ENCODE measurements at regions not wholly inside any gene's neighbourhood (a gene's known extent, or its start where the extent isn't known, plus 50 kb on each side); places are given as distances from the start of the nearest gene placed in this dataset.

DNA sequence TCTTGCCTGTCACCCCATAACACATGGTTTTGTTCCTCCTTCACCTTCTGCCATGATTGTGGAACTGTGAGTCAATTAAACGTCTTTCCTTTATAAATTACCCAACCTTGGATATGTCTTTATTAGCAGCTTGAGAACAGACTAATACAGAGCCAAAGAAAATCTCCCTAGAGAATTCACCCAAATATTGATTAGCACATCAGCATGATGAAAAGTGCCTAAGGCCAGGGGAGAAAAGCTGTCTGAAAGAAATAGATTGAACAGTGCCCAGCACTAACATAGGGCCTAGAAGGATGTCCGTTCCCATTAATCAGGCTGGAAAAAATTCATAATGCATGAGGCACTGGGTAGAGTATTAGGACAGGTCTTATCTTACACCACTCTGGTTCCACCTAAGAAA is 111.9 kb upstream of the CALN1 start:
- TF ChIP-seq, protein P1, sequence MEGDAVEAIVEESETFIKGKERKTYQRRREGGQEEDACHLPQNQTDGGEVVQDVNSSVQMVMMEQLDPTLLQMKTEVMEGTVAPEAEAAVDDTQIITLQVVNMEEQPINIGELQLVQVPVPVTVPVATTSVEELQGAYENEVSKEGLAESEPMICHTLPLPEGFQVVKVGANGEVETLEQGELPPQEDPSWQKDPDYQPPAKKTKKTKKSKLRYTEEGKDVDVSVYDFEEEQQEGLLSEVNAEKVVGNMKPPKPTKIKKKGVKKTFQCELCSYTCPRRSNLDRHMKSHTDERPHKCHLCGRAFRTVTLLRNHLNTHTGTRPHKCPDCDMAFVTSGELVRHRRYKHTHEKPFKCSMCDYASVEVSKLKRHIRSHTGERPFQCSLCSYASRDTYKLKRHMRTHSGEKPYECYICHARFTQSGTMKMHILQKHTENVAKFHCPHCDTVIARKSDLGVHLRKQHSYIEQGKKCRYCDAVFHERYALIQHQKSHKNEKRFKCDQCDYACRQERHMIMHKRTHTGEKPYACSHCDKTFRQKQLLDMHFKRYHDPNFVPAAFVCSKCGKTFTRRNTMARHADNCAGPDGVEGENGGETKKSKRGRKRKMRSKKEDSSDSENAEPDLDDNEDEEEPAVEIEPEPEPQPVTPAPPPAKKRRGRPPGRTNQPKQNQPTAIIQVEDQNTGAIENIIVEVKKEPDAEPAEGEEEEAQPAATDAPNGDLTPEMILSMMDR (IDR thresholded peaks at IDR 0.05; ENCODE audit: borderline replicate concordance, extremely low read depth, insufficient read depth), result no peak
- Histone ChIP-seq H3K36me3 (ENCODE audit: control insufficient read depth in 2 of 3, insufficient read depth in 3 of 3, low read length in 3 of 3) (no peaks in the 10 kb centered on the region), H3K27ac (ENCODE audit: low read depth in 2 of 2, low read length in 2 of 2) (no peak overlapping the region), H3K27me3 (ENCODE audit: control insufficient read depth, insufficient read depth, low read length) (no peaks in the 10 kb centered on the region), H3K9ac (ENCODE audit: low read length in 3 of 3) (no peak overlapping the region), H3K4me1 (ENCODE audit: control insufficient read depth in 2 of 3, insufficient read depth in 2 of 3, low read depth in 1 of 3, low read length in 3 of 3) (no peaks in the 10 kb centered on the region), H3K4me3 (ENCODE audit: low read length in 3 of 3) (no peak overlapping the region), H3K9me3 (ENCODE audit: control insufficient read depth in 2 of 3, insufficient read depth in 1 of 3, low read length in 3 of 3) (no peaks in the 10 kb centered on the region)
- DNase-seq, result no peak
- no peak for FAIRE-seq
- intact Hi-C loops (cut with DNase I), result no loop called here

DNA sequence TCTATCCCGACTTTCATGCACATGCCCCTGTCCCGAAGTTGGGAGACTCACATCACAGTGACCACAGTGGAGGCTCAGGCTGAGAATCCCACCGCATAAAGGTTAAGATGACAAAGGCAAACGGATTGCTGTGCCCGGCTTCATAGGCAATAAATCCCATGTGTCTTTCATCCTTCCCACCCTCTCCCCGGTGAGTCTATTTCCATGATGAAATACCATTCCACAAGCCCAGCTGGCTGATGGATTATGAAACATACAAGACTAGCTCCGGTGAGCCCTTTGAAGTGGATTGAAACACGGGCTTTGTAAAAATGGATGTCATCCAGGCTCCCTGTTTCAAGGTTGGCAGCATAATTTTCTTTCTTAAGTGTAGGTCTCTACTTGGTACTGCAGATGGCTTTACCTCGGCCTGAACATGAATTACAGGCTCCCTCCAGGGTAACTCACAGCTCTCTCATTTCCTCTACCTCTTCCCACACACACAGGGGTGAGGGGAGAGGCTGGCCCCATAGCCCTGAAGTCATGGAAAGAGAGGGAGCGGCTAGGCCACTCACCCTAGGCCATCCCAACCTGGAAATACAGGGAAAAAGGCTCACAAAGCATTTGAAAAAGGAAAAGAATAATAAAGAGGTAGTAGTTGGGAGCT is 92.0 kb upstream of the CALN1 start:
- DNase-seq (no peak), FAIRE-seq (no peak)
- H3K27ac ChIP-seq (ENCODE audit: low read depth in 2 of 2, low read length in 2 of 2), result no peak overlapping the region
- no peaks in the 10 kb centered on the region for H3K27me3 ChIP-seq (ENCODE audit: control insufficient read depth, insufficient read depth, low read length)
- no peak overlapping the region for H3K9ac ChIP-seq (ENCODE audit: low read length in 3 of 3)
- TF ChIP-seq, protein P1 (IDR thresholded peaks at IDR 0.05; ENCODE audit: borderline replicate concordance, extremely low read depth, insufficient read depth), result no peak
- intact Hi-C loops (cut with DNase I), result no loop called here
- H3K4me1 ChIP-seq (ENCODE audit: control insufficient read depth in 2 of 3, insufficient read depth in 2 of 3, low read depth in 1 of 3, low read length in 3 of 3), result no peaks in the 10 kb centered on the region
- no peak overlapping the region for H3K4me3 ChIP-seq (ENCODE audit: low read length in 3 of 3)
- H3K9me3 ChIP-seq (ENCODE audit: control insufficient read depth in 2 of 3, insufficient read depth in 1 of 3, low read length in 3 of 3), result no peaks in the 10 kb centered on the region
- H3K36me3 ChIP-seq (ENCODE audit: control insufficient read depth in 2 of 3, insufficient read depth in 3 of 3, low read length in 3 of 3), result no peaks in the 10 kb centered on the region

DNA sequence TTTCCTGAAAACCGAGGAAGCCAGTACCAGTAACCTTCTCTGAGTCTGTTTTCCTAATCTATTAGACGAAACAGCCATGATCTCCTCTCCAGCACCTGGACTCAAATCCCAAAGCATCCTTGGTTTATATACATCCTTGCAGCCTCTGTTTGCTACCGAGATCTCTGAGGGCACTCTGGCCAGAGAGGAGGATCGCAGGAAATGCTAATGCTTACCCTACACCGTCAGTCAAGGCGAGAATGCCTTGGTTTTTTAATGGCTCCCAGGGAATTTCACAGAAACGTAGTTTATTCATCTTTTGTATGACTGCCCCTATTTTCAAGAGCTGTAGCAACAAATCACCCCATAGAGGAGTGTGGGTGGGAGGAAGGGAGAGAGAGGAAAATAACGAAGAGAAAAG is 91.5 kb upstream of the CALN1 start:
- H3K9ac ChIP-seq (ENCODE audit: low read length in 3 of 3), result no peak overlapping the region
- no peak for FAIRE-seq
- no peak overlapping the region for H3K4me3 ChIP-seq (ENCODE audit: low read length in 3 of 3)
- no peaks in the 10 kb centered on the region for H3K4me1 ChIP-seq (ENCODE audit: control insufficient read depth in 2 of 3, insufficient read depth in 2 of 3, low read depth in 1 of 3, low read length in 3 of 3)
- no peaks in the 10 kb centered on the region for H3K27me3 ChIP-seq (ENCODE audit: control insufficient read depth, insufficient read depth, low read length)
- TF ChIP-seq, protein P1 (IDR thresholded peaks at IDR 0.05; ENCODE audit: borderline replicate concordance, extremely low read depth, insufficient read depth), result no peak
- intact Hi-C loops (cut with DNase I), result no loop called here
- no peak for DNase-seq
- H3K27ac ChIP-seq (ENCODE audit: low read depth in 2 of 2, low read length in 2 of 2), result no peak overlapping the region
- no peaks in the 10 kb centered on the region for H3K9me3 ChIP-seq (ENCODE audit: control insufficient read depth in 2 of 3, insufficient read depth in 1 of 3, low read length in 3 of 3)
- no peaks in the 10 kb centered on the region for H3K36me3 ChIP-seq (ENCODE audit: control insufficient read depth in 2 of 3, insufficient read depth in 3 of 3, low read length in 3 of 3)

DNA sequence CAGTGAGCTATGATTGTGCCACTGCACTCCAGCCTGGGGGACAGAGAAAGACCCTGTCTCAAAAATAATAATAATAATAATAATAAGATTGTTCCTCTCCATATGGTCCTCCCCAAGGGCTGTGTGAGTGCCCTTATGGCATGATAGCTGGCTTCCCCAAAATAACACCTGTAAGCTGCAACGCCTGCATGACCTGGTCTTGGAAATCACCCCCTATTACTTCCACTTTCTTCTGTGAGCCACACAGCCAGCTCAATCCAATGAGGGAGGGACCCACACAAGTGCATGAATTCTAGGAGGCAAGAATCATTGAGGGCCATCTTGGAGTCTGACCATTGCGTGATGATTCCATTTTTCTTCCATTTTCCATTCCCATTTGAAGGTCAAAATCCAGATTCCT is 82.7 kb upstream of the CALN1 start:
- TF ChIP-seq, protein P1 (IDR thresholded peaks at IDR 0.05; ENCODE audit: borderline replicate concordance, extremely low read depth, insufficient read depth), result no peak
- Histone ChIP-seq H3K9ac (ENCODE audit: low read length in 3 of 3) (no peak overlapping the region), H3K27ac (ENCODE audit: low read depth in 2 of 2, low read length in 2 of 2) (no peak overlapping the region), H3K36me3 (ENCODE audit: control insufficient read depth in 2 of 3, insufficient read depth in 3 of 3, low read length in 3 of 3) (no peaks in the 10 kb centered on the region), H3K4me1 (ENCODE audit: control insufficient read depth in 2 of 3, insufficient read depth in 2 of 3, low read depth in 1 of 3, low read length in 3 of 3) (no peaks in the 10 kb centered on the region), H3K27me3 (ENCODE audit: control insufficient read depth, insufficient read depth, low read length) (no peaks in the 10 kb centered on the region), H3K4me3 (ENCODE audit: low read length in 3 of 3) (no peak overlapping the region), H3K9me3 (ENCODE audit: control insufficient read depth in 2 of 3, insufficient read depth in 1 of 3, low read length in 3 of 3) (peaks cover 0 to 5% (median 2%) of the 10 kb centered on the region in 3 donors)
- no peak for DNase-seq
- FAIRE-seq, result no peak
- intact Hi-C loops (cut with DNase I), result no loop called here

All from kidney (tissue), 13 donors.